ENCODE measurements at regions not wholly inside any gene's neighbourhood (a gene's known extent, or its start where the extent isn't known, plus 50 kb on each side); places are given as distances from the start of the nearest gene placed in this dataset.

GRCh38 chr7:152975076-152975475, 215.5 kb downstream of the ACTR3B start:
- intact Hi-C loops (cut with micrococcal nuclease; ENCODE audit: unreplicated experiment): no loop called here
- Histone ChIP-seq H3K4me3 (replicated peaks in 1 of 3; ENCODE audit: insufficient read depth in 1 of 3, low read depth in 2 of 3, low read length in 3 of 3) (no peak overlapping the region), H3K4me2 (ENCODE audit: low read depth, low read length) (no peak overlapping the region), H3K4me1 (ENCODE audit: insufficient read depth, low read length) (no peaks in the 10 kb centered on the region), H3K27me3 (ENCODE audit: control insufficient read depth in 1 of 2, insufficient read depth in 2 of 2, low read length in 2 of 2) (no peaks in the 10 kb centered on the region), H3K36me3 (replicated peaks in 1 of 2; ENCODE audit: control insufficient read depth in 1 of 2, insufficient read depth in 2 of 2, low read length in 2 of 2) (no peaks in the 10 kb centered on the region), H3K79me2 (ENCODE audit: insufficient read depth, low read length) (no peaks in the 10 kb centered on the region), H3K9me3 (ENCODE audit: low read length) (no peaks in the 10 kb centered on the region), H2AFZ (ENCODE audit: low read length) (no peak overlapping the region), H3K9ac (ENCODE audit: insufficient read depth, low read depth, low read length) (no peak overlapping the region), H4K20me1 (ENCODE audit: insufficient read depth, low read length) (no peaks in the 10 kb centered on the region), H3K27ac (ENCODE audit: extremely low read length, insufficient read depth, low read length) (no peak overlapping the region)
- no peak for TF ChIP-seq CCDC6 (CRISPR knock-in tag; IDR thresholded peaks at IDR 0.05)
- DNase-seq (ENCODE audit: low spot score) (no peak), FAIRE-seq (no peak), ATAC-seq (no peak)
- WGBS (ENCODE audit: low lambda C conversion rate): 19% methylated on average over 2 of the region's 2 CpGs
- CTCF ChIA-PET (ENCODE audit: low intra/inter-chr PET ratio, low total read pairs): no interaction called here
- POLR2A ChIA-PET: no interaction called here
- in situ Hi-C loops (cut with HindIII; ENCODE audit: extremely low pct_ligation_motif_present, low pct_unique_long_range_greater_than_20kb): no loop called here
- BruUV-seq (replicated peaks): no TSS peak

GRCh38 chr7:152979376-152979775, 219.8 kb downstream of the ACTR3B start:
- ChIA-PET POLR2A (no interaction called here), CTCF (ENCODE audit: low intra/inter-chr PET ratio, low total read pairs) (no interaction called here)
- no peaks in the 10 kb centered on the region for H3K79me2 ChIP-seq (ENCODE audit: insufficient read depth, low read length)
- intact Hi-C loops (cut with micrococcal nuclease; ENCODE audit: unreplicated experiment): no loop called here
- H2AFZ ChIP-seq (ENCODE audit: low read length): no peak overlapping the region
- DNase-seq (ENCODE audit: low spot score) (no peak), FAIRE-seq (no peak), ATAC-seq (no peak)
- no peak overlapping the region for H3K9ac ChIP-seq (ENCODE audit: insufficient read depth, low read depth, low read length)
- in situ Hi-C loops (cut with HindIII; ENCODE audit: extremely low pct_ligation_motif_present, low pct_unique_long_range_greater_than_20kb): no loop called here
- H3K27ac ChIP-seq (ENCODE audit: extremely low read length, insufficient read depth, low read length): no peak overlapping the region
- H3K36me3 ChIP-seq (replicated peaks in 1 of 2; ENCODE audit: control insufficient read depth in 1 of 2, insufficient read depth in 2 of 2, low read length in 2 of 2): no peaks in the 10 kb centered on the region
- 3% methylated on average over 3 of the region's 3 CpGs for WGBS (ENCODE audit: low lambda C conversion rate)
- no TSS peak for BruUV-seq (replicated peaks)
- no peaks in the 10 kb centered on the region for H3K27me3 ChIP-seq (ENCODE audit: control insufficient read depth in 1 of 2, insufficient read depth in 2 of 2, low read length in 2 of 2)
- H3K9me3 ChIP-seq (ENCODE audit: low read length): no peaks in the 10 kb centered on the region
- no peak overlapping the region for H3K4me2 ChIP-seq (ENCODE audit: low read depth, low read length)
- no peaks in the 10 kb centered on the region for H4K20me1 ChIP-seq (ENCODE audit: insufficient read depth, low read length)
- H3K4me3 ChIP-seq (replicated peaks in 1 of 3; ENCODE audit: insufficient read depth in 1 of 3, low read depth in 2 of 3, low read length in 3 of 3): no peak overlapping the region
- no peaks in the 10 kb centered on the region for H3K4me1 ChIP-seq (ENCODE audit: insufficient read depth, low read length)
- TF ChIP-seq IKZF1 (IDR thresholded peaks at IDR 0.05): no peak
- no peak for TF ChIP-seq ZNF234 (CRISPR knock-in tag; conservative IDR thresholded peaks at IDR 0.05)
- no peak for TF ChIP-seq ZNF768 (CRISPR knock-in tag; IDR thresholded peaks at IDR 0.05)
- no peak for TF ChIP-seq GMEB2 (CRISPR knock-in tag; IDR thresholded peaks at IDR 0.05; ENCODE audit: low read depth)
- TF ChIP-seq SMYD3 (CRISPR knock-in tag; IDR thresholded peaks at IDR 0.05): no peak
- no peak for TF ChIP-seq HINFP (CRISPR knock-in tag; IDR thresholded peaks at IDR 0.05; ENCODE audit: low read depth)
- TF ChIP-seq TGIF2 (CRISPR knock-in tag; IDR thresholded peaks at IDR 0.05): no peak
- no peak for TF ChIP-seq ZSCAN30 (CRISPR knock-in tag; IDR thresholded peaks at IDR 0.05)
- TF ChIP-seq ZNF607 (CRISPR knock-in tag; IDR thresholded peaks at IDR 0.05; ENCODE audit: borderline replicate concordance): no peak
- no peak for TF ChIP-seq BCLAF1 (IDR thresholded peaks at IDR 0.05)
- TF ChIP-seq CTCF (CRISPR knock-in tag; IDR thresholded peaks at IDR 0.05): no peak
- TF ChIP-seq ZFP36 (IDR thresholded peaks at IDR 0.05; ENCODE audit: borderline replicate concordance, low read depth, low read length, partially characterized antibody): no peak
